Transverse colon (tissue), 4 donors: ENCODE measurements at regions not wholly inside any gene's neighbourhood (a gene's known extent, or its start where the extent isn't known, plus 50 kb on each side); places are given as distances from the start of the nearest gene placed in this dataset.

Source experiments
- DNase-seq: peaks from one replicate; pipeline ENCODE4 v3.0.0-alpha.2; 2019
- H3K27ac ChIP-seq, 4 donors: fragments of 200-600 bp; sonication (generic); 2 replicates each; pipeline ENCODE4 v1.5.1; 2016 to 2018; ENCODE audit warnings: inconsistent platforms in 4 of 4
- H3K27me3 ChIP-seq: fragments of 200-600 bp; sonication (generic); 2 replicates; pipeline ENCODE4 v1.5.1; 2017; ENCODE audit warnings: inconsistent platforms
- H3K36me3 ChIP-seq, 4 donors: fragments of 200-600 bp; sonication (generic); 2 replicates each; pipeline ENCODE4 v1.5.1; 2017 to 2019; ENCODE audit warnings: inconsistent platforms in 4 of 4
- H3K4me1 ChIP-seq, 4 donors: fragments of 200-600 bp; sonication (generic); 2 replicates each; pipeline ENCODE4 v1.5.1; 2017 to 2020; ENCODE audit warnings: inconsistent platforms in 4 of 4
- H3K4me3 ChIP-seq, 4 donors: fragments of 200-600 bp; sonication (generic); 1 replicate in 1 of 4; 2 replicates in 3 of 4; pipeline versions ENCODE4 v1.5.1 to v1.6.1; 2017 to 2019; ENCODE audit warnings: inconsistent platforms in 4 of 4
- H3K9me3 ChIP-seq, 2 donors: fragments of 200-600 bp; sonication (generic); 2 replicates each; pipeline ENCODE4 v1.5.1; 2017 to 2019; ENCODE audit warnings: inconsistent platforms in 2 of 2
- CTCF ChIP-seq, 5 experiments: fragments of 200-600 bp in 3 of 5; fragments of 450-650 bp in 2 of 5; sonication (generic) in 3 of 5; IDR thresholded peaks; 1 replicate in 2 of 5; 2 replicates in 3 of 5; pipeline ENCODE4 v1.5.1; 2016 to 2017; ENCODE audit warnings: antibody characterized with exemption in 5 of 5, inconsistent platforms in 3 of 5, mild to moderate bottlenecking in 2 of 5, moderate library complexity in 1 of 5
- EP300 ChIP-seq: sonication (generic); formaldehyde crosslinking; IDR thresholded peaks from one replicate; pipeline ENCODE4 v1.6.1; 2017; ENCODE audit warnings: antibody characterized with exemption, low read depth
- POLR2A ChIP-seq: fragments of 450-650 bp; IDR thresholded peaks from one replicate; pipeline ENCODE4 v1.6.1; 2016; ENCODE audit warnings: antibody characterized with exemption, mild to moderate bottlenecking, moderate library complexity
- POLR2AphosphoS5 ChIP-seq, 3 donors: sonication (generic); formaldehyde crosslinking; IDR thresholded peaks; one replicate each; pipeline ENCODE4 v1.6.1; 2016; ENCODE audit warnings: antibody characterized with exemption in 3 of 3
- WGBS, 2 donors: methylation state at CpG; one replicate each; pipeline ENCODE4 v1.1.5; 2018; ENCODE audit warnings: low coverage in 1 of 2; 5-methylcytosine and 5-hydroxymethylcytosine counted together
- in situ Hi-C, 4 donors: fragments of 200-750 bp; cut with MboI; loops; one replicate each; pipeline versions ENCODE4 v1.15.0 to v1.15.1; 2017; ENCODE audit warnings: low sequenced_read_pairs in 3 of 4, low pct_ligation_motif_present in 1 of 4, low pct_unique_long_range_greater_than_20kb in 1 of 4
- intact Hi-C: fragments of 100-400 bp; cut with DNase I; formaldehyde crosslinking; loops from one replicate; pipeline ENCODE4 v1.15.1; 2023; ENCODE audit warnings: low total_unique reads

GRCh38 chr18:13984080-13984479 is 68.7 kb upstream of the MC2R start:
- intact Hi-C loops: no loop called here
- Histone ChIP-seq H3K27ac (no peak overlapping the region), H3K4me3 (no peak overlapping the region), H3K27me3 (no peaks in the 10 kb centered on the region), H3K9me3 (no peaks in the 10 kb centered on the region), H3K36me3 (no peaks in the 10 kb centered on the region), H3K4me1 (no peaks in the 10 kb centered on the region)
- in situ Hi-C loops: no loop called here
- no peak for DNase-seq
- TF ChIP-seq POLR2AphosphoS5 (IDR thresholded peaks at IDR 0.05) (no peak), CTCF (IDR thresholded peaks at IDR 0.05) (no peak), EP300 (no peak), POLR2A (no peak)

- Histone ChIP-seq H3K4me1 (no peaks in the 10 kb centered on the region), H3K27ac (no peak overlapping the region), H3K9me3 (no peaks in the 10 kb centered on the region), H3K36me3 (no peaks in the 10 kb centered on the region), H3K4me3 (no peak overlapping the region), H3K27me3 (no peaks in the 10 kb centered on the region)
- WGBS, 2 donors: 53% methylated on average over 2 of the region's 2 CpGs; no CpG with 5 or more reads in 1 of the 2 donors
- in situ Hi-C loops (no loop called here), intact Hi-C loops (no loop called here)
- DNase-seq: no peak
- TF ChIP-seq EP300 (no peak), POLR2AphosphoS5 (IDR thresholded peaks at IDR 0.05) (no peak), CTCF (IDR thresholded peaks at IDR 0.05) (no peak), POLR2A (no peak)
Measured at GRCh38 chr18:13983506-13983905, 68.2 kb upstream of the MC2R start.

GRCh38 chr18:13982126-13982525 is 66.8 kb upstream of the MC2R start:
- Histone ChIP-seq H3K27ac (no peak overlapping the region), H3K9me3 (no peaks in the 10 kb centered on the region), H3K36me3 (no peaks in the 10 kb centered on the region), H3K27me3 (no peaks in the 10 kb centered on the region), H3K4me1 (no peaks in the 10 kb centered on the region), H3K4me3 (no peak overlapping the region)
- WGBS, 2 donors: 56% methylated on average over 4 of the region's 4 CpGs; no CpG with 5 or more reads in 1 of the 2 donors
- in situ Hi-C loops: no loop called here
- intact Hi-C loops: no loop called here
- no peak for TF ChIP-seq POLR2AphosphoS5 (IDR thresholded peaks at IDR 0.05)
- no peak for TF ChIP-seq POLR2A
- TF ChIP-seq EP300: no peak
- no peak for DNase-seq

- WGBS, 2 donors: 36 to 47% methylated on average over 3 to 4 of the region's 4 CpGs
- no peak for DNase-seq
- no peak overlapping the region for H3K27ac ChIP-seq
- in situ Hi-C loops: no loop called here
- H3K4me1 ChIP-seq: no peaks in the 10 kb centered on the region
- no peak overlapping the region for H3K4me3 ChIP-seq
- no peak for TF ChIP-seq POLR2AphosphoS5 (IDR thresholded peaks at IDR 0.05)
- no peak for TF ChIP-seq POLR2A
- no peak for TF ChIP-seq EP300
- TF ChIP-seq CTCF (IDR thresholded peaks at IDR 0.05): no peak
- no peaks in the 10 kb centered on the region for H3K36me3 ChIP-seq
- intact Hi-C loops: no loop called here
- H3K9me3 ChIP-seq: no peaks in the 10 kb centered on the region
- H3K27me3 ChIP-seq: no peaks in the 10 kb centered on the region
Measured at GRCh38 chr18:13973061-13973575, 57.8 kb upstream of the MC2R start.
